Lower lobe of right lung (tissue), 2 donors: ENCODE measurements at regions not wholly inside any gene's neighbourhood (a gene's known extent, or its start where the extent isn't known, plus 50 kb on each side); places are given as distances from the start of the nearest gene placed in this dataset.

Source experiments
- ATAC-seq, 2 donors: fragments of 200-7000 bp; cut with Tn5 transposase; one replicate each; pipeline ENCODE4 v1.9.1; 2020 to 2022; ENCODE audit warnings: mild to moderate bottlenecking in 2 of 2, moderate library complexity in 2 of 2
- DNase-seq: peaks from one replicate; pipeline ENCODE4 v3.0.0-alpha.2; 2020
- H3K27ac ChIP-seq: fragments of 200-600 bp; one replicate; pipeline ENCODE4 v1.8.0; 2022
- H3K27me3 ChIP-seq: fragments of 200-600 bp; one replicate; pipeline ENCODE4 v1.8.0; 2022; ENCODE audit warnings: low read depth
- H3K36me3 ChIP-seq: fragments of 200-600 bp; one replicate; pipeline ENCODE4 v1.8.0; 2022; ENCODE audit warnings: mild to moderate bottlenecking
- H3K4me1 ChIP-seq: fragments of 200-600 bp; one replicate; pipeline ENCODE4 v1.8.0; 2022
- H3K4me3 ChIP-seq: fragments of 200-600 bp; one replicate; pipeline ENCODE4 v1.8.0; 2022; ENCODE audit warnings: mild to moderate bottlenecking
- H3K9me3 ChIP-seq: fragments of 200-600 bp; one replicate; pipeline ENCODE4 v1.8.0; 2022
- intact Hi-C: fragments of 100-400 bp; cut with DNase I; formaldehyde crosslinking; loops from one replicate; pipeline ENCODE4 v1.11.0; 2022
- TF ChIP-seq, protein P1 (sequence below): fragments of 200-600 bp; IDR thresholded peaks from one replicate; pipeline ENCODE4 v1.8.0; 2022; ENCODE audit warnings: antibody characterized with exemption, mild to moderate bottlenecking
- donor health status: DM: no; HTN: yes; CAD: no; lungs with severe emphysema.

DNA sequence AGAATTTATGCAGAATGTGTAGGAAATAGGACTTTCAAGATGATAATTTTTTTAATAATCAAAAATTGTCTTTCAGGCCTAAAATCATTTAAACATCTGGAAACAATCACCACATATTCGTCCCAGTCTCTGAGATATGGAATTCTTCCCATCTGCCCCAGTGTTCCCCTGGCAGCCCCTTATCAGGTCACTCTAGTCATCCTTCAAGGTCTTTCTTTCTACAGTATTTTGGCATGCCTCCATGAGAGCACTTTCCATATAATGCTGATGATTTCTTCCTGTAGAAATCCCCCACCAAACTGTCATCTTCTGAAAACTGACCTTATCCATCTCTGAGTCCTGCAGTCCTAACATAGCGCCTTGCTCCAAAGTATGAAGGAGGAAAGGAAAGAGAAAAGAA is 422.1 kb downstream of the RPS29 start:
- TF ChIP-seq, protein P1, sequence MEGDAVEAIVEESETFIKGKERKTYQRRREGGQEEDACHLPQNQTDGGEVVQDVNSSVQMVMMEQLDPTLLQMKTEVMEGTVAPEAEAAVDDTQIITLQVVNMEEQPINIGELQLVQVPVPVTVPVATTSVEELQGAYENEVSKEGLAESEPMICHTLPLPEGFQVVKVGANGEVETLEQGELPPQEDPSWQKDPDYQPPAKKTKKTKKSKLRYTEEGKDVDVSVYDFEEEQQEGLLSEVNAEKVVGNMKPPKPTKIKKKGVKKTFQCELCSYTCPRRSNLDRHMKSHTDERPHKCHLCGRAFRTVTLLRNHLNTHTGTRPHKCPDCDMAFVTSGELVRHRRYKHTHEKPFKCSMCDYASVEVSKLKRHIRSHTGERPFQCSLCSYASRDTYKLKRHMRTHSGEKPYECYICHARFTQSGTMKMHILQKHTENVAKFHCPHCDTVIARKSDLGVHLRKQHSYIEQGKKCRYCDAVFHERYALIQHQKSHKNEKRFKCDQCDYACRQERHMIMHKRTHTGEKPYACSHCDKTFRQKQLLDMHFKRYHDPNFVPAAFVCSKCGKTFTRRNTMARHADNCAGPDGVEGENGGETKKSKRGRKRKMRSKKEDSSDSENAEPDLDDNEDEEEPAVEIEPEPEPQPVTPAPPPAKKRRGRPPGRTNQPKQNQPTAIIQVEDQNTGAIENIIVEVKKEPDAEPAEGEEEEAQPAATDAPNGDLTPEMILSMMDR, result no peak
- intact Hi-C loops, result no loop called here
- DNase-seq, result no peak

DNA sequence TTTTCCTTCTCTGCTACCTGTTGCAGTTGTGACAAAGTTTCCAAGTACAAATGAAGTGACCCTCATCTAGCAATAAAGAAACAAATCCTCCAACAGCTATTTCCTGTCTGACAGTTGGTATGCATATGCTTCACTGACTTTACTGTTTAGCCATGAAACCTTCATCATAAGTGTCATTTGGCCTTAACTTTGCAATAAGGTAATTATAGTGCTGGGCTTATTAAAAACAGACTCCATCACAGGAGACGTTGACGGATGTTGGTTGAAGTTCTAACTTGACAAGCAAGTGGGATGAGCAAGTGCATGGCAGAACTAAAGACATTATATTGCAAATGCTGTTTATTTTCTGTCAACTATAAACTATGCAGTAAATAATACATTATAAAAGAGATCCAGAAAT is 425.2 kb downstream of the RPS29 start:
- DNase-seq (no peak), ATAC-seq (no peak)
- intact Hi-C loops, result no loop called here
- Histone ChIP-seq H3K4me1 (no peaks in the 10 kb centered on the region), H3K36me3 (no peaks in the 10 kb centered on the region), H3K27me3 (no peaks in the 10 kb centered on the region), H3K9me3 (no peaks in the 10 kb centered on the region), H3K4me3 (no peak overlapping the region), H3K27ac (no peak overlapping the region)
- TF ChIP-seq, protein P1, result no peak

More for the DNA sequence above, 422.1 kb downstream of the RPS29 start:
- Histone ChIP-seq H3K4me1 (no peaks in the 10 kb centered on the region), H3K9me3 (no peaks in the 10 kb centered on the region), H3K36me3 (no peaks in the 10 kb centered on the region), H3K27me3 (no peaks in the 10 kb centered on the region), H3K27ac (no peak overlapping the region), H3K4me3 (no peak overlapping the region)
- ATAC-seq, result no peak

DNA sequence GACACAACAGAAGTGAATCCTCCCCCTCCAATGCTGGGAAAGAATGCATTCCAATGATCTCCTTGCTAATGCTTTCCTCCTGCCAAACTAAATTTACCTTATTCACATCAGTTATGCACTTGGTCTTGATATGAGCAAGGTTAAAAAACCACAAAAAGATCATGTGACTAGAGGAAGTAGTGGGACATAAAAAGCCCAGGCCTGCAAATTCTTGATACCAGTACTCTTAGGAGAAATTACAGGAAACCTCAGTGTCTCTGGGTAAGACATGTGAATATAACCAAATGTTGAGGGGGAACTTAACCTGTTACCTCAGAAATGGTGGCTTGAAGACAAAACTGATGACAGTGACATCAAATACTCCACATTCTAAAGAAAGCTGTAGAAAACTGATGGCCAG is 427.1 kb downstream of the RPS29 start:
- intact Hi-C loops, result no loop called here
- Histone ChIP-seq H3K27ac (no peak overlapping the region), H3K27me3 (no peaks in the 10 kb centered on the region), H3K4me3 (no peak overlapping the region), H3K9me3 (no peaks in the 10 kb centered on the region), H3K36me3 (no peaks in the 10 kb centered on the region), H3K4me1 (no peaks in the 10 kb centered on the region)
- ATAC-seq (no peak), DNase-seq (no peak)
- TF ChIP-seq, protein P1, result no peak

DNA sequence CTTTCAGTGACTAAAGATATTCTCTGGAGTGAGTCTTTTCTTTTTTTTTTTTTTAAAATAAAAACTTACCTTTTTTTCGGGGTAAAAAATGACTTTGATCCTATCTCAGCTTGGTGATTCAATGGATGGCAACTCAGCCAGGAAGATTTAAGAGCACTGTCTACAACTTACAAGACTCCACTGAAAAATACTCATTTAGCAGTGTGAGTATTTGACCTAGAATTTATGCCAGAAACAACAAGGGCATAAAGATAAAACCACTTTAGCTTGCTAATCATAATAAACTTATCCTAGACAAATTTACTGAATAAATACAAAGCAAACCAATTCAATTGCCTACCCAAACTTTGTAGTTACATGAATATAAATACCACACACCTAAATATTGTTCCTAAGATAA is 446.6 kb downstream of the RPS29 start:
- intact Hi-C loops, result no loop called here
- DNase-seq (no peak), ATAC-seq (no peak)
- Histone ChIP-seq H3K36me3 (no peaks in the 10 kb centered on the region), H3K4me1 (no peaks in the 10 kb centered on the region), H3K9me3 (no peaks in the 10 kb centered on the region), H3K4me3 (no peak overlapping the region), H3K27ac (no peak overlapping the region), H3K27me3 (no peaks in the 10 kb centered on the region)
- TF ChIP-seq, protein P1, result no peak

DNA sequence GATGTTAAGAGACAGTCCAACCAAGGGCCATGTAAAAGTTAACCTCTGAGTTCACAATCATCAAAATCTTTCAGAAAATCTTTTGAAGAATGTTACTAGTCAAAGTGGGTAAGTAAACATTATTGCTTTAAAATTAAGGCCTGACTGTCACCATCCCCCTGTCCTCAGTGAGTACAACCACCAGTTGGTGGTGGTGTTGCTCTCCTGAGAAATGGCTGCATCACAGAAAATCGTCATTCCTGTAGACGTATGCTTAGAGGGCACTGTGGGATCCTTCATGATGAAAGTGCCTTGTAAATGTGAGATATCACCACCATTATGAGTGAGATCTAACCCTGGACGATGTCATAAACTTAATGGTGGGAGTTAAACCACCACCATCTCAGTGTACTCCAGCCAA is 451.2 kb downstream of the RPS29 start:
- Histone ChIP-seq H3K36me3 (no peaks in the 10 kb centered on the region), H3K4me1 (no peaks in the 10 kb centered on the region), H3K4me3 (no peak overlapping the region), H3K9me3 (no peaks in the 10 kb centered on the region), H3K27me3 (no peaks in the 10 kb centered on the region), H3K27ac (no peak overlapping the region)
- TF ChIP-seq, protein P1, result peak; percentile 10
- no peak for ATAC-seq
- no peak for DNase-seq
- intact Hi-C loops, result no loop called here

DNA sequence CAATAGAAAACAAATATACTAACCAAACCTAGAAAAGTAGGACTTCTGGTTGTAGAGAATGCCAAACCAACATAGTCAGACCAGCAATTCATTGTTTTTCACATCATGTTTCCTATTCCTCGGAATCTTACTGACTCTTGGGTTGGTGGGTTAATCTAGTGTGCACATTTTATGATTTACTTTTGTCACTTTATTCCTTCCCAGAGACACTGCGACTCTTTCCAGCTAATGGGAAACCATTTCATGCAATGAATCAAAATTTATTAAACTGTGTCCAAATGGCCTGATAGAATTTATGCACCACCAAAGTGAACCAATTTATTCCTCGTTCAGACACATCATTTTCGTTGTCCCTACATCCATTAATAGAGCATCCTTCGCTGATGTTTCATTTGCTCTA is 464.9 kb downstream of the RPS29 start:
- DNase-seq, result no peak
- no peaks in the 10 kb centered on the region for H3K36me3 ChIP-seq
- H3K4me1 ChIP-seq, result no peaks in the 10 kb centered on the region
- H3K4me3 ChIP-seq, result no peak overlapping the region
- TF ChIP-seq, protein P1, result no peak
- no peaks in the 10 kb centered on the region for H3K9me3 ChIP-seq
- no peaks in the 10 kb centered on the region for H3K27me3 ChIP-seq
- ATAC-seq, result no peak
- intact Hi-C loops, result no loop called here
- no peak overlapping the region for H3K27ac ChIP-seq
